Mucosa of descending colon (tissue), 3 donors: ENCODE measurements at regions not wholly inside any gene's neighbourhood (a gene's known extent, or its start where the extent isn't known, plus 50 kb on each side); places are given as distances from the start of the nearest gene placed in this dataset.

ENCODE experiments used
- ATAC-seq: fragments of 200-7000 bp; cut with Tn5 transposase; one replicate; pipeline ENCODE4 v1.9.1; 2020; ENCODE audit warnings: mild to moderate bottlenecking, moderate library complexity
- DNase-seq, 3 donors: peaks; one replicate each; pipeline ENCODE4 v3.0.0-alpha.2; 2020
- H3K36me3 ChIP-seq: fragments of 200-600 bp; one replicate; pipeline ENCODE4 v1.8.0; 2021; ENCODE audit warnings: low read depth, mild to moderate bottlenecking
- H3K4me1 ChIP-seq: fragments of 200-600 bp; one replicate; pipeline ENCODE4 v1.8.0; 2021; ENCODE audit warnings: low read depth, mild to moderate bottlenecking
- H3K4me3 ChIP-seq: fragments of 200-600 bp; one replicate; pipeline ENCODE4 v1.8.0; 2021; ENCODE audit warnings: mild to moderate bottlenecking
- H3K9me3 ChIP-seq: fragments of 200-600 bp; one replicate; pipeline ENCODE4 v1.8.0; 2021; ENCODE audit warnings: mild to moderate bottlenecking
- CTCF ChIP-seq: fragments of 200-600 bp; IDR thresholded peaks from one replicate; pipeline ENCODE4 v1.8.0; 2022; ENCODE audit warnings: antibody characterized with exemption, mild to moderate bottlenecking
- intact Hi-C, 2 donors: fragments of 100-400 bp; cut with DNase I in 1 of 2; cut with micrococcal nuclease in 1 of 2; formaldehyde crosslinking; loops; one replicate each; pipeline versions ENCODE4 v1.11.0 to v1.11.1; 2022; cut with DNase I, micrococcal nuclease
- donor health status: DM: no; HTN: no; CAD: no; lungs with moderate emphysema.
- donor health status: DM: no; HTN: no; CAD: no.
- donor health status: DM: no; HTN: yes; CAD: no.

GRCh38 chr14:44438936-44439335 lies 68.1 kb downstream of the FSCB start:
- H3K36me3 ChIP-seq: no peaks in the 10 kb centered on the region
- no peaks in the 10 kb centered on the region for H3K9me3 ChIP-seq
- peak; percentile 70 for ATAC-seq
- H3K4me3 ChIP-seq: no peak overlapping the region
- no peak for DNase-seq
- intact Hi-C loops: no loop called here
- H3K4me1 ChIP-seq: no peaks in the 10 kb centered on the region
- TF ChIP-seq CTCF: no peak

DNA sequence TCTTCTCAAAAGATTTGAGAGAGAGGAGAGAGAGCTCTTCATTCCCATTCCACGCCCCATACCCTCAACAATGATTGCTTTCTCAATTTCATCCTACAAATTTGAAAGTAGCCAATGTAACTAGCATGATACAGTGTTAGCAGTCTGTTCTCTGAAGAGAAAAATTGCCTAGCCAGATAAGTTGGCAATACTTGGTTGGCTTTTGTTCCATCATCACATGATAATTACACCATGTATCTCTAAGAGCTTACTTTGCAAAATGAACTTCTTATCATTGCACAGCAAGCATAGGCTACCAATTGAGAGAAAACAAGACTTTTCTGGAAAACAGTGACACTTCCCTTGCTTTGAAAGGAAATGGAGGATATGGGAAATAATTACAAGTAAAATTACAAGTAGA lies 68.9 kb downstream of the FSCB start:
- intact Hi-C loops: no loop called here
- no peak for ATAC-seq
- H3K4me3 ChIP-seq: no peak overlapping the region
- H3K9me3 ChIP-seq: no peaks in the 10 kb centered on the region
- no peak for TF ChIP-seq CTCF
- no peak for DNase-seq
- no peaks in the 10 kb centered on the region for H3K4me1 ChIP-seq
- H3K36me3 ChIP-seq: no peaks in the 10 kb centered on the region

- no peaks in the 10 kb centered on the region for H3K4me1 ChIP-seq
- no peak for TF ChIP-seq CTCF
- ATAC-seq (no peak), DNase-seq (no peak)
- H3K9me3 ChIP-seq: no peaks in the 10 kb centered on the region
- H3K4me3 ChIP-seq: no peak overlapping the region
- H3K36me3 ChIP-seq: no peaks in the 10 kb centered on the region
- intact Hi-C loops: no loop called here
Measured at GRCh38 chr14:44436458-44436857, 70.6 kb downstream of the FSCB start.

GRCh38 chr14:44428231-44428945 lies 78.7 kb downstream of the FSCB start:
- intact Hi-C loops: no loop called here

DNA sequence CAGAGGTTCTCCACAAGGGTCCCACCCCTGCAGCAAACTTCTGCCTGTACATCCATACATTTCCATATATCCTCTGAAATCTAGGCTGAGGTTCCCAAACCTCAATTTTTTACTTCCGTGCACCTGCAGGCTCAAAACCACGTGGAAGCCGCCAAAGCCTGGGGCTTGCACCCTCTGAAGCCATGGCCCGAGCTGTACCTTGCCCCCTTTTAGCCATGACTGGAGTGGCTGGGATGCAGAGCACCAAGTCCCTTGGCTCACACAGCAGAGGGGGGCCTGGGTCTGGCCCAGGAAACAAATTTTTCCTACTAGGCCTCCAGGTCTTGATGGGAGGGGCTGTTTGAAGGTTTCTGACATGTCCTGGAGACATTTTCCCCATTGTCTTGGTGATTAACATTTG lies 84.4 kb downstream of the FSCB start:
- no peak for ATAC-seq
- Histone ChIP-seq H3K36me3 (no peaks in the 10 kb centered on the region), H3K9me3 (no peaks in the 10 kb centered on the region), H3K4me3 (no peak overlapping the region), H3K4me1 (no peaks in the 10 kb centered on the region)
- no peak for DNase-seq
- TF ChIP-seq CTCF: no peak
- intact Hi-C loops: no loop called here

More at GRCh38 chr14:44428231-44428945, 78.7 kb downstream of the FSCB start:
- Histone ChIP-seq H3K4me3 (no peak overlapping the region), H3K36me3 (no peaks in the 10 kb centered on the region), H3K4me1 (no peaks in the 10 kb centered on the region), H3K9me3 (no peaks in the 10 kb centered on the region)
- no peak for DNase-seq
- no peak for TF ChIP-seq CTCF
- ATAC-seq: peak; percentile 77

- intact Hi-C loops: no loop called here
- DNase-seq (no peak), ATAC-seq (no peak)
- TF ChIP-seq CTCF: no peak
- H3K36me3 ChIP-seq: no peaks in the 10 kb centered on the region
- no peaks in the 10 kb centered on the region for H3K4me1 ChIP-seq
- H3K4me3 ChIP-seq: no peak overlapping the region
- H3K9me3 ChIP-seq: no peaks in the 10 kb centered on the region
Measured at GRCh38 chr14:44420226-44420625, 86.9 kb downstream of the FSCB start.
